AG09309 (cell line): ENCODE measurements at regions not wholly inside any gene's neighbourhood (a gene's known extent, or its start where the extent isn't known, plus 50 kb on each side); places are given as distances from the start of the nearest gene placed in this dataset.

Experiments used
- DNase-seq: peaks from one replicate; pipeline ENCODE4 v3.0.0-alpha.2; 2010; ENCODE audit warnings: low read depth
- H3K4me3 ChIP-seq: 2 replicates; pipeline ENCODE4 v1.5.1; 2011; ENCODE audit warnings: mild to moderate bottlenecking, low read depth, low read length, moderate library complexity; ENCODE audit not compliant: control insufficient read depth
- TF ChIP-seq, protein P1 (sequence below): IDR thresholded peaks from 2 replicates; pipeline ENCODE4 v1.5.1; 2011; ENCODE audit warnings: mild to moderate bottlenecking, low read depth, low read length, inconsistent platforms; ENCODE audit not compliant: insufficient read depth, control insufficient read depth; ENCODE audit errors: missing control alignments

DNA sequence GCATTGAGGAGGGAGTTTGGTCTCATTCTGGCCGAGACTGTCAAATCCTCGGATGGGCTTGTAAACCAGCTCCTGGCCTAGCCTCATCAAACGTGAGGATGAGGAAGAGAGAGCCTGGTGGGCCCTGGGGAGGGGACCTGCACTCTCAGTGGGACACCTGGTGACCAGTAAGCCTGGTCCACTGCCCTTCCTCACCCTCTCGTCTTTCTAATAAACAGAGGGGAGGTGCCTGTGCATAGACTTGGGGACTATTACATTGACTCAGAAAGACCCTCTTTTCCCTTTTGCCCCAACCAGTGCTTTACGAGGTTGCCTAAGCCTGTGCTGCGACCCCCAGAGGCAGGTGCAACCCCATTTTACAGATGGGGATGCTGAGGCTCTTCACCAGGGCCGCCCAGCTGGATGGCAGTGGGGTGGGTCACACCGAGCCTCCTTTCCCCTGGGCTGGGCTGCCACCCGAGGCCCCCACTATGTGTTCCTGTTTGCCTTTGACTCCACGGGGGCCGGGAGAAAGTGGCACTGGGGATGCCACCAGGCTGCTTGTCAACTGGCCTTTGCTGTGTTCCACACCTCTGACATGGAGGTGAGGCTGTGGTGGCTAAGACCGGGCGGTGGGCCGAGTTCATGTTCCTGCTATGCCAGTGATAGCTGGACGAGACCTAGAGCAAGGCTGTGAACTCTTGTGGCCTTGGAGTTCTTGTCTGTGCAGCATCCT is 85.9 kb downstream of the GLI2 start:
- no peak for DNase-seq
- H3K4me3 ChIP-seq = no peak overlapping the region
- TF ChIP-seq, protein P1, sequence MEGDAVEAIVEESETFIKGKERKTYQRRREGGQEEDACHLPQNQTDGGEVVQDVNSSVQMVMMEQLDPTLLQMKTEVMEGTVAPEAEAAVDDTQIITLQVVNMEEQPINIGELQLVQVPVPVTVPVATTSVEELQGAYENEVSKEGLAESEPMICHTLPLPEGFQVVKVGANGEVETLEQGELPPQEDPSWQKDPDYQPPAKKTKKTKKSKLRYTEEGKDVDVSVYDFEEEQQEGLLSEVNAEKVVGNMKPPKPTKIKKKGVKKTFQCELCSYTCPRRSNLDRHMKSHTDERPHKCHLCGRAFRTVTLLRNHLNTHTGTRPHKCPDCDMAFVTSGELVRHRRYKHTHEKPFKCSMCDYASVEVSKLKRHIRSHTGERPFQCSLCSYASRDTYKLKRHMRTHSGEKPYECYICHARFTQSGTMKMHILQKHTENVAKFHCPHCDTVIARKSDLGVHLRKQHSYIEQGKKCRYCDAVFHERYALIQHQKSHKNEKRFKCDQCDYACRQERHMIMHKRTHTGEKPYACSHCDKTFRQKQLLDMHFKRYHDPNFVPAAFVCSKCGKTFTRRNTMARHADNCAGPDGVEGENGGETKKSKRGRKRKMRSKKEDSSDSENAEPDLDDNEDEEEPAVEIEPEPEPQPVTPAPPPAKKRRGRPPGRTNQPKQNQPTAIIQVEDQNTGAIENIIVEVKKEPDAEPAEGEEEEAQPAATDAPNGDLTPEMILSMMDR = no peak

DNA sequence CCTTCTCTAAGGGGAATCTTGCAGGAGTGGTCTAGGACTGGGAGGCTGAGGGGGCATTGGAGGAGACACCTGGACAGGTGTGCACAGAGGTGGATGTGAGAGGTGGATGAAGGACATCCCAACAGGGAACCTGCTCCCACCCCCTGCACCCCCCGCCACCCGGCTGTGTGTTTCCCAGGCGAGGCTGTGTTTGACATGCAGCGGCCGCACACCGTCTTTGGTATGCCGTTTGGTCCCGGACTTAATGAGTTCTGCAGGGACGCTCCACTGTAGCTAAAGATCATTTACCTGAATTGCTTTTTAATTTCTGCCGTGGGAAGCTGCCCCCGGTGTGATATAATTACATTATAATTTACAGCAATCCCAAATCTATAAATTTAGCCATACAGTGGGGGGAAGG is 87.3 kb downstream of the GLI2 start:
- H3K4me3 ChIP-seq = no peak overlapping the region
- TF ChIP-seq, protein P1 = no peak
- DNase-seq = no peak

DNA sequence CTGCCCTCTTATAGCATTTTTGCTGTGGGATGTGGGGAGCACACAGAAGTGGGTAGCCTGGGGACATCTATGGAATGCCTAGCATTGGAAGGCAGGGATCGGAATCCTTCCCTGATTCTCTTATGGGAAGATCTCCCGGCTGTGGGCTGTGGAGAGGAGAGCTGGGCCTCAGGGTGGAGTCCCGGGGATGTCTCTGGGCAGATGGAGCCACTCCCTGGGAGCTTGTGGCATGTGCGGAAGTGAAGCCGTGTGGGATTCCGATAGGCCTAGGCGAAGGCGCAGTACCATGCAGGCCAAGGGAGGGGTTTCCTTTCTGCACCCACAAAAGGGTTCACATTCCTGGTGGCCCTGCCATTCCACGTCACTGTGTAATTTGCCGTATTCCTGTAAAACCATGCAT is 87.9 kb downstream of the GLI2 start:
- no peak for DNase-seq
- TF ChIP-seq, protein P1 = no peak
- no peak overlapping the region for H3K4me3 ChIP-seq

DNA sequence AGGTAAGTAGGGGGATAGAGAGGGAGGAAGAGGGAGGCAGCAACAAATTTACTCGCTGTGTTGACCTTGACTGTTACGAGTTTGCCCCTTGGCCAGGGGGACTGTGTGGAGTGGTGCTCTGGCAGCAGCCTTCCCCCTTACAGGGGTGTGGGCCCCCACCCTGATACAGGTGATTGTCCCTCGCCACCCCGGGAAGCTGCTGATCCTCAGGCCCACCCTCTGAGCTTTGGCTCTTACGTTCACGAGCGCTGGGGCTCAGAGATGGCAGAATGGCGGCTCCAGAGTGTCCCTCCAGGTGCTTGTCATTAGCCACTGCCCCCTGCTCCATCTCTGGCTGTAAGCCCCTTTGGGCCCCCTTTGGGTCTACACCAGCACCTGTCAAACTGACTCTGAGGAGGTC is 88.6 kb downstream of the GLI2 start:
- no peak for DNase-seq

DNA sequence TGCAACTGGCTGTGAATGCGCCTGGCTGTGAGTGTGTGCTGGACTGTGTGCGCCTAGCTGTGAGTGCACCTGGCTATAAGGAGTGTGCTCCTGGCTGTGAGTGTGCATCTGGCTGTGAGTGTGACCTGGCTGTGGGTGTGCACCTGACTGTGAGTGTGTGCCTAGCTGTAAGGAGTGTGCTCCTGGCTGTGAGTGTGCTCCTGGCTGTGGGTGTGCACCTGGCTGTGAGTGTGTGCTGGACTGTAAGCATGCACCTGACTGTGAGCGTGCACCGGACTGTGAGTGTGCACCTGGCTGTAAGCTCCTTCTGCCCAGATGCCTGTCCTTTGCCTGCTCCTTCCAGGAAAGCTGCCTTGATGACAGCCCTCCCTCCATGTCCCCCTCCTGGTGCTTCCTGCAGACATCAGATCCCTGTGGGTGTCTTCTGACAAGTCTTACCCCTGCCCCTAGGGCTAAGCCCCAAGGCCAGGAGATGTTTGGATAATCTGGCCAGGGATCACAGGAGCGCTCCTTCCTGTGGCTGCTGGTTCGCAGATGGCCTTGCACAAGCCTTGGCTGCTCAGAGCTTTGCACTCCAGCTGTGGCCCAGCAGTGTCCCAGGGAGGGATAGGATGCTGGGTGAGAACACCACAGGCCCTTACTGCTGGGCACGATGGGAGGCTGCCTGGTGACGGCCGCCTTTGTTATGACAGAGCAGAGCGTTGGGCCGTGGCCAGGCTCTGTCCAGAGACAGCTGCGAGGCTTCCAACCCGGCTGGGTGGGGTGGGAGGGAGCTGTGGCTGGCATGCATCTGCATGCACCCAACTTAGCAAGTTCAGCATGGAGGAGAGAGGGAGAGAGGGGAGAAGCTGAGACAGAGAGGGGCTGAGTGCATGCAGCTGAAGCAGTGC is 89.9 kb downstream of the GLI2 start:
- TF ChIP-seq, protein P1 = no peak
- DNase-seq = no peak
- H3K4me3 ChIP-seq = no peak overlapping the region

More for the DNA sequence above, 88.6 kb downstream of the GLI2 start:
- H3K4me3 ChIP-seq = no peak overlapping the region
- TF ChIP-seq, protein P1 = no peak

DNA sequence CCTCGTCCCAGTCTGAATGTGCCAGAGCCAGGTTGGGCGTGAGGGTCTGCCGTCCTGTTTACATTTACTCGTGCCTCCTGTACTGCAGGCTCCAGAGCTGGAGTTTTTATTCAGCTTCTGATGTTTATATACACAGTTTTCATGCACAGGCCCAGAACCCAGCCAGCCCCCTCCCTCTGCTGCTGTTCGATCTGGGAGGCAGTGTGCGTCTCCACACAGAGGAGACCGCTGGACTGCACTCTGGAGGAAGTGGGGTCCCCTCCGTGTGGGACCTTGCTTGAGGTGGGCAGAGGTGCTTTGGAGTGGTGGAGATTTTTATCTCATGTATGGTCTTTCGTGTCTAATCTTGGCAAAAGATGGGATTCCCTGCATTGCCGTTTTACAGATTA is 90.6 kb downstream of the GLI2 start:
- TF ChIP-seq, protein P1 = no peak
- no peak overlapping the region for H3K4me3 ChIP-seq
- no peak for DNase-seq
